Mesenchymal stem cell (in vitro differentiated cells and primary cell): ENCODE measurements at regions not wholly inside any gene's neighbourhood (a gene's known extent, or its start where the extent isn't known, plus 50 kb on each side); places are given as distances from the start of the nearest gene placed in this dataset.

Source experiments
- DNase-seq: peaks from one replicate; pipeline ENCODE4 v3.0.0-alpha.2; 2013
- H2AFZ ChIP-seq: one replicate; pipeline ENCODE4 v1.6.1; 2013; ENCODE audit warnings: low read depth, mild to moderate bottlenecking, control low read depth, inconsistent platforms, low read length, moderate library complexity
- H2AK5ac ChIP-seq: 2 replicates; pipeline ENCODE4 v1.6.1; 2013; ENCODE audit warnings: low read length, moderate library complexity, mild to moderate bottlenecking, inconsistent platforms; ENCODE audit not compliant: severe bottlenecking
- H2BK120ac ChIP-seq: one replicate; pipeline ENCODE4 v1.6.1; 2013; ENCODE audit warnings: low read depth, mild to moderate bottlenecking, inconsistent platforms, low read length, moderate library complexity
- H2BK12ac ChIP-seq, 2 experiments: one replicate each; pipeline ENCODE4 v1.6.1; 2013; ENCODE audit warnings: inconsistent platforms in 2 of 2, low read length in 2 of 2, mild to moderate bottlenecking in 2 of 2, moderate library complexity in 2 of 2, control low read depth in 1 of 2
- H2BK15ac ChIP-seq: one replicate; pipeline ENCODE4 v1.6.1; 2013; ENCODE audit warnings: mild to moderate bottlenecking, low read depth, inconsistent platforms; ENCODE audit not compliant: poor library complexity, severe bottlenecking
- H2BK5ac ChIP-seq: 2 replicates; pipeline ENCODE4 v1.6.1; 2013; ENCODE audit warnings: low read depth, mild to moderate bottlenecking, low read length, control low read depth, inconsistent platforms; ENCODE audit not compliant: poor library complexity, severe bottlenecking
- H3K14ac ChIP-seq, 2 experiments: one replicate each; pipeline ENCODE4 v1.6.1; 2013; ENCODE audit warnings: inconsistent platforms in 2 of 2, low read length in 2 of 2, control low read depth in 1 of 2, mild to moderate bottlenecking in 1 of 2, moderate library complexity in 1 of 2
- H3K18ac ChIP-seq, 2 experiments: one replicate each; pipeline ENCODE4 v1.6.1; 2013; ENCODE audit warnings: inconsistent platforms in 2 of 2, low read length in 2 of 2, control low read depth in 1 of 2, low read depth in 1 of 2, mild to moderate bottlenecking in 1 of 2
- H3K23ac ChIP-seq, 2 experiments: one replicate each; pipeline ENCODE4 v1.6.1; 2013; ENCODE audit warnings: inconsistent platforms in 2 of 2, low read length in 2 of 2, mild to moderate bottlenecking in 2 of 2, moderate library complexity in 2 of 2, control low read depth in 1 of 2
- H3K27ac ChIP-seq: 2 replicates; pipeline ENCODE4 v1.5.1; 2013; ENCODE audit warnings: mild to moderate bottlenecking, moderate library complexity, low read length, control low read depth, inconsistent platforms; ENCODE audit not compliant: poor library complexity, severe bottlenecking
- H3K27me3 ChIP-seq, 2 experiments: 2 replicates each; pipeline versions ENCODE4 v1.6.1 to v1.7.0; 2013; ENCODE audit warnings: low read length in 2 of 2, mild to moderate bottlenecking in 2 of 2, moderate library complexity in 2 of 2, control low read depth in 1 of 2, inconsistent platforms in 1 of 2; ENCODE audit not compliant: control insufficient read depth in 1 of 2, insufficient read depth in 1 of 2
- H3K36me3 ChIP-seq, 2 experiments: 2 replicates each; pipeline versions ENCODE4 v1.6.1 to v1.7.0; 2013; ENCODE audit warnings: low read length in 2 of 2, control low read depth in 1 of 2, inconsistent platforms in 1 of 2, low read depth in 1 of 2, mild to moderate bottlenecking in 1 of 2; ENCODE audit not compliant: insufficient read depth in 2 of 2, control insufficient read depth in 1 of 2
- H3K4ac ChIP-seq, 2 experiments: one replicate each; pipeline ENCODE4 v1.6.1; 2013; ENCODE audit warnings: inconsistent platforms in 2 of 2, low read length in 2 of 2, mild to moderate bottlenecking in 2 of 2, moderate library complexity in 2 of 2, control low read depth in 1 of 2, low read depth in 1 of 2
- H3K4me1 ChIP-seq: 2 replicates; pipeline ENCODE4 v1.6.1; 2013; ENCODE audit warnings: low read depth, low read length, control low read depth; ENCODE audit not compliant: control insufficient read depth, insufficient read depth
- H3K4me2 ChIP-seq: 2 replicates; pipeline ENCODE4 v1.6.1; 2013; ENCODE audit warnings: low read length, mild to moderate bottlenecking, inconsistent platforms; ENCODE audit not compliant: poor library complexity, severe bottlenecking
- H3K4me3 ChIP-seq, 2 experiments: 2 replicates each; pipeline versions ENCODE4 v1.5.1 to v1.7.0; 2013; ENCODE audit warnings: low read length in 2 of 2, mild to moderate bottlenecking in 2 of 2, control low read depth in 1 of 2, low read depth in 1 of 2; ENCODE audit not compliant: insufficient read depth in 1 of 2
- H3K79me1 ChIP-seq: replicated peaks from 2 replicates; pipeline ENCODE4 v1.6.1; 2013; ENCODE audit warnings: mild to moderate bottlenecking, control low read depth, low read length, inconsistent platforms; ENCODE audit not compliant: poor library complexity, severe bottlenecking
- H3K9ac ChIP-seq: 2 replicates; pipeline ENCODE4 v1.7.0; 2013; ENCODE audit warnings: mild to moderate bottlenecking, low read length, moderate library complexity
- H3K9me3 ChIP-seq: 2 replicates; pipeline ENCODE4 v1.7.0; 2013; ENCODE audit warnings: mild to moderate bottlenecking, low read length; ENCODE audit not compliant: control insufficient read depth
- H4K8ac ChIP-seq: one replicate; pipeline ENCODE4 v1.6.1; 2013; ENCODE audit warnings: inconsistent platforms, mild to moderate bottlenecking, low read length, moderate library complexity
- H4K91ac ChIP-seq: one replicate; pipeline ENCODE4 v1.6.1; 2013; ENCODE audit warnings: mild to moderate bottlenecking, low read length, inconsistent platforms
- WGBS: methylation state at CpG from one replicate; pipeline ENCODE4 v1.1.7; 2013; ENCODE audit warnings: mixed read lengths; 5-methylcytosine and 5-hydroxymethylcytosine counted together

GRCh38 chr10:8575620-8576019 lies 521.1 kb downstream of the GATA3 start:
- Histone ChIP-seq H3K27me3 (no peaks in the 10 kb centered on the region), H3K4me3 (no peak overlapping the region), H3K23ac (no peak overlapping the region), H3K9me3 (no peaks in the 10 kb centered on the region), H3K4me2 (no peak overlapping the region), H2BK12ac (no peak overlapping the region), H3K79me1 (no peaks in the 10 kb centered on the region), H2BK5ac (no peak overlapping the region), H2BK120ac (no peak overlapping the region), H3K14ac (no peak overlapping the region), H3K4ac (no peak overlapping the region), H2AK5ac (no peak overlapping the region), H4K91ac (no peak overlapping the region), H3K9ac (no peak overlapping the region), H2BK15ac (no peak overlapping the region), H3K27ac (no peak overlapping the region), H4K8ac (no peak overlapping the region), H3K36me3 (no peaks in the 10 kb centered on the region), H3K4me1 (no peaks in the 10 kb centered on the region), H3K18ac (no peak overlapping the region), H2AFZ (no peak overlapping the region)
- no peak for DNase-seq

DNA sequence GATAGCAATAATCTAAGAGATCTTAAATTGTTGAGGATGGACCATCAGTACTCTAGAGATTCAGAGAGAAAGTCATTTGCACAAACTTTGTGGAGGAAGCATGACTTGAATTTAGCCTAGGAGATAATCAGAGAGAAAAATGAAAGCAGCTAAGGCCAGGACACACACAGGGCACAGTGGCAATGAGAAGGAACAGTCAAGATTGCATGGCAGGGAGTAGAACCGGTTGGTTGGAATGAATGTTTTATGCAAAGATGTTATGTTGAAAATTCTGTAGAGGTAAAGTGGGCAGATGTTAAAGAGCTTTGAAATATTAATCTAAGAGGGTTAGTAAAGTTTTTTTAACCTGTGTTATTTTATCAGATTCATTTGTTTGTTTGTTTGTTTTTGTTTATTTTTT lies 521.8 kb downstream of the GATA3 start:
- 87% methylated on average over 1 of the region's 1 CpG for WGBS

GRCh38 chr10:8576911-8577310 lies 522.4 kb downstream of the GATA3 start:
- H3K79me1 ChIP-seq, result no peaks in the 10 kb centered on the region
- H2AK5ac ChIP-seq, result no peak overlapping the region
- H3K9me3 ChIP-seq, result no peaks in the 10 kb centered on the region
- DNase-seq, result no peak
- H3K23ac ChIP-seq, result no peak overlapping the region
- H2BK120ac ChIP-seq, result no peak overlapping the region
- H3K4ac ChIP-seq, result no peak overlapping the region
- H3K4me2 ChIP-seq, result no peak overlapping the region
- H3K27ac ChIP-seq, result no peak overlapping the region
- no peak overlapping the region for H3K14ac ChIP-seq
- no peaks in the 10 kb centered on the region for H3K36me3 ChIP-seq
- no peak overlapping the region for H2BK5ac ChIP-seq
- H3K9ac ChIP-seq, result no peak overlapping the region
- no peak overlapping the region for H2BK12ac ChIP-seq
- H4K91ac ChIP-seq, result no peak overlapping the region
- H3K27me3 ChIP-seq, result no peaks in the 10 kb centered on the region
- no peak overlapping the region for H3K4me3 ChIP-seq
- H3K4me1 ChIP-seq, result no peaks in the 10 kb centered on the region
- H2BK15ac ChIP-seq, result no peak overlapping the region
- H4K8ac ChIP-seq, result no peak overlapping the region
- H2AFZ ChIP-seq, result no peak overlapping the region
- 100% methylated on average over 1 of the region's 3 CpGs for WGBS
- H3K18ac ChIP-seq, result no peak overlapping the region

More for the DNA sequence above, 521.8 kb downstream of the GATA3 start:
- H3K4ac ChIP-seq, result no peak overlapping the region
- no peak overlapping the region for H2AK5ac ChIP-seq
- no peak for DNase-seq
- H3K4me3 ChIP-seq, result no peak overlapping the region
- no peaks in the 10 kb centered on the region for H3K9me3 ChIP-seq
- H3K14ac ChIP-seq, result no peak overlapping the region
- H3K9ac ChIP-seq, result no peak overlapping the region
- H3K36me3 ChIP-seq, result no peaks in the 10 kb centered on the region
- no peak overlapping the region for H2AFZ ChIP-seq
- no peak overlapping the region for H3K27ac ChIP-seq
- no peaks in the 10 kb centered on the region for H3K79me1 ChIP-seq
- H2BK120ac ChIP-seq, result no peak overlapping the region
- no peak overlapping the region for H3K23ac ChIP-seq
- H2BK12ac ChIP-seq, result no peak overlapping the region
- H2BK5ac ChIP-seq, result no peak overlapping the region
- no peak overlapping the region for H3K18ac ChIP-seq
- H4K8ac ChIP-seq, result no peak overlapping the region
- H4K91ac ChIP-seq, result no peak overlapping the region
- no peak overlapping the region for H3K4me2 ChIP-seq
- H2BK15ac ChIP-seq, result no peak overlapping the region
- H3K4me1 ChIP-seq, result no peaks in the 10 kb centered on the region
- H3K27me3 ChIP-seq, result no peaks in the 10 kb centered on the region

- WGBS, result 89% methylated on average over 7 of the region's 7 CpGs
- Histone ChIP-seq H2BK15ac (no peak overlapping the region), H2AK5ac (no peak overlapping the region), H3K27me3 (no peaks in the 10 kb centered on the region), H3K4me3 (no peak overlapping the region), H4K91ac (no peak overlapping the region), H4K8ac (no peak overlapping the region), H3K4me2 (no peak overlapping the region), H3K9me3 (no peaks in the 10 kb centered on the region), H2BK12ac (no peak overlapping the region), H3K27ac (no peak overlapping the region), H3K18ac (no peak overlapping the region), H3K23ac (no peak overlapping the region), H3K4ac (no peak overlapping the region), H3K14ac (no peak overlapping the region), H3K79me1 (no peaks in the 10 kb centered on the region), H2BK5ac (no peak overlapping the region), H3K9ac (no peak overlapping the region), H2BK120ac (no peak overlapping the region), H3K36me3 (no peaks in the 10 kb centered on the region), H3K4me1 (no peaks in the 10 kb centered on the region), H2AFZ (no peak overlapping the region)
- no peak for DNase-seq
Measured at GRCh38 chr10:8577686-8578085, 523.2 kb downstream of the GATA3 start.
